ENCODE measurements at regions not wholly inside any gene's neighbourhood (a gene's known extent, or its start where the extent isn't known, plus 50 kb on each side); places are given as distances from the start of the nearest gene placed in this dataset.
"Not testable (repeated sequence)": the region's sequence is repeated elsewhere in the genome, so short reads cannot be mapped to it uniquely, and the experiment has no call there.

GRCh38 chr17:31692027-31692426, 167.0 kb downstream of the COPRS start:
- in situ Hi-C loops (cut with HindIII; ENCODE audit: low pct_unique_long_range_greater_than_20kb, low sequenced_read_pairs) = no loop called here
- DNase-seq (ENCODE audit: low read depth) = no peak

- in situ Hi-C loops (cut with HindIII; ENCODE audit: low pct_unique_long_range_greater_than_20kb, low sequenced_read_pairs) = no loop called here
- no peak for DNase-seq (ENCODE audit: low read depth)
Measured at GRCh38 chr17:31691251-31691905, 167.7 kb downstream of the COPRS start.

GRCh38 chr17:31690151-31690551, 168.9 kb downstream of the COPRS start:
- no peak for DNase-seq (ENCODE audit: low read depth)
- in situ Hi-C loops (cut with HindIII; ENCODE audit: low pct_unique_long_range_greater_than_20kb, low sequenced_read_pairs) = no loop called here

GRCh38 chr17:31688701-31689100, 170.3 kb downstream of the COPRS start:
- in situ Hi-C loops (cut with HindIII; ENCODE audit: low pct_unique_long_range_greater_than_20kb, low sequenced_read_pairs) = no loop called here
- DNase-seq (ENCODE audit: low read depth) = no peak

GRCh38 chr17:31687505-31688126, 171.4 kb downstream of the COPRS start:
- no peak for DNase-seq (ENCODE audit: low read depth)
- in situ Hi-C loops (cut with HindIII; ENCODE audit: low pct_unique_long_range_greater_than_20kb, low sequenced_read_pairs) = no loop called here

GRCh38 chr17:31686495-31686894, 172.5 kb downstream of the COPRS start:
- no peak for DNase-seq (ENCODE audit: low read depth)
- in situ Hi-C loops (cut with HindIII; ENCODE audit: low pct_unique_long_range_greater_than_20kb, low sequenced_read_pairs) = no loop called here

- no peak for DNase-seq (ENCODE audit: low read depth)
- in situ Hi-C loops (cut with HindIII; ENCODE audit: low pct_unique_long_range_greater_than_20kb, low sequenced_read_pairs) = no loop called here
Measured at GRCh38 chr17:31684901-31685300, 174.1 kb downstream of the COPRS start.

- DNase-seq (ENCODE audit: low read depth) = no peak
Measured at GRCh38 chr17:31680126-31680525, 178.9 kb downstream of the COPRS start.

GRCh38 chr17:31679667-31680066, 179.4 kb downstream of the COPRS start:
- in situ Hi-C loops (cut with HindIII; ENCODE audit: low pct_unique_long_range_greater_than_20kb, low sequenced_read_pairs) = no loop called here
- DNase-seq (ENCODE audit: low read depth) = no peak

More at GRCh38 chr17:31680126-31680525, 178.9 kb downstream of the COPRS start:
- in situ Hi-C loops (cut with HindIII; ENCODE audit: low pct_unique_long_range_greater_than_20kb, low sequenced_read_pairs) = no loop called here

- DNase-seq (ENCODE audit: low read depth) = no peak
- in situ Hi-C loops (cut with HindIII; ENCODE audit: low pct_unique_long_range_greater_than_20kb, low sequenced_read_pairs) = no loop called here
Measured at GRCh38 chr17:31678431-31678830, 180.6 kb downstream of the COPRS start.

GRCh38 chr17:31677681-31678080, 181.4 kb downstream of the COPRS start:
- in situ Hi-C loops (cut with HindIII; ENCODE audit: low pct_unique_long_range_greater_than_20kb, low sequenced_read_pairs) = no loop called here
- no peak for DNase-seq (ENCODE audit: low read depth)

GRCh38 chr17:31677036-31677435, 182.0 kb downstream of the COPRS start:
- in situ Hi-C loops (cut with HindIII; ENCODE audit: low pct_unique_long_range_greater_than_20kb, low sequenced_read_pairs) = no loop called here
- no peak for DNase-seq (ENCODE audit: low read depth)

- DNase-seq (ENCODE audit: low read depth); in situ Hi-C loops (cut with HindIII; ENCODE audit: low pct_unique_long_range_greater_than_20kb, low sequenced_read_pairs): not testable (repeated sequence)
Measured at GRCh38 chr17:31675392-31675791, 183.7 kb downstream of the COPRS start.

GRCh38 chr17:31674717-31675349, 184.2 kb downstream of the COPRS start:
- in situ Hi-C loops (cut with HindIII; ENCODE audit: low pct_unique_long_range_greater_than_20kb, low sequenced_read_pairs) = no loop called here
- DNase-seq (ENCODE audit: low read depth) = peak; percentile 43

- in situ Hi-C loops (cut with HindIII; ENCODE audit: low pct_unique_long_range_greater_than_20kb, low sequenced_read_pairs) = no loop called here
- DNase-seq (ENCODE audit: low read depth) = no peak
Measured at GRCh38 chr17:31674305-31674704, 184.7 kb downstream of the COPRS start.

- no peak for DNase-seq (ENCODE audit: low read depth)
- in situ Hi-C loops (cut with HindIII; ENCODE audit: low pct_unique_long_range_greater_than_20kb, low sequenced_read_pairs) = no loop called here
Measured at GRCh38 chr17:31673076-31673475, 186.0 kb downstream of the COPRS start.

GRCh38 chr17:31672161-31672819, 186.8 kb downstream of the COPRS start:
- no peak for DNase-seq (ENCODE audit: low read depth)
- in situ Hi-C loops (cut with HindIII; ENCODE audit: low pct_unique_long_range_greater_than_20kb, low sequenced_read_pairs) = no loop called here

GRCh38 chr17:31663576-31663975, 195.5 kb downstream of the COPRS start:
- in situ Hi-C loops (cut with HindIII; ENCODE audit: low pct_unique_long_range_greater_than_20kb, low sequenced_read_pairs) = no loop called here
- DNase-seq (ENCODE audit: low read depth) = peak; percentile 35

GRCh38 chr17:31660684-31661083, 198.4 kb downstream of the COPRS start:
- in situ Hi-C loops (cut with HindIII; ENCODE audit: low pct_unique_long_range_greater_than_20kb, low sequenced_read_pairs) = no loop called here
- no peak for DNase-seq (ENCODE audit: low read depth)

Data from Caki2 (cell line).